ENCODE measurements at regions not wholly inside any gene's neighbourhood (a gene's known extent, or its start where the extent isn't known, plus 50 kb on each side); places are given as distances from the start of the nearest gene placed in this dataset.

- TF ChIP-seq CTCF (IDR thresholded peaks at IDR 0.05; ENCODE audit: borderline replicate concordance, insufficient read depth, low read depth, low read length), result no peak
- H3K4me3 ChIP-seq (ENCODE audit: low read depth, low read length), result no peak overlapping the region
Measured at GRCh38 chr11:10627291-10627690, 58.8 kb upstream of the LYVE1 start.

DNA sequence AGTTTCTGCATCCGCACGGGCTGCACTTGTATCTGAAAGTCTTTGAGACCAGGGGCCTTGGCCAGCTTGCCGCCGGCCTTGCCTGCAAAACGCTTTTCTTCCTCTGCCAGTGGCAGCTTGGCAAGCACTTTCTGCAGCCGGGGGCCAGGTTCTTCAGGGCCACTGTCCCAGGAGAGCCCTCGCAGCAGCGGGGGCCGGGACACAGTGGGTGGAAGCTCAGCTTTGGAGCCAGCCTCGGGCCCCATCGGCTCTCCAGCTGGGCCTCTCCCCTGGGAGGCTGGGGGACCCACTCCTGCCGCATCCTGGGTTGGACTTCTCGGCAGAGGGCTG lies 57.5 kb upstream of the LYVE1 start:
- H3K4me3 ChIP-seq (ENCODE audit: low read depth, low read length), result no peak overlapping the region
- TF ChIP-seq CTCF (IDR thresholded peaks at IDR 0.05; ENCODE audit: borderline replicate concordance, insufficient read depth, low read depth, low read length), result no peak

- no peak for TF ChIP-seq CTCF (IDR thresholded peaks at IDR 0.05; ENCODE audit: borderline replicate concordance, insufficient read depth, low read depth, low read length)
- H3K4me3 ChIP-seq (ENCODE audit: low read depth, low read length), result no peak overlapping the region
Measured at GRCh38 chr11:10625281-10625981, 57.0 kb upstream of the LYVE1 start.

DNA sequence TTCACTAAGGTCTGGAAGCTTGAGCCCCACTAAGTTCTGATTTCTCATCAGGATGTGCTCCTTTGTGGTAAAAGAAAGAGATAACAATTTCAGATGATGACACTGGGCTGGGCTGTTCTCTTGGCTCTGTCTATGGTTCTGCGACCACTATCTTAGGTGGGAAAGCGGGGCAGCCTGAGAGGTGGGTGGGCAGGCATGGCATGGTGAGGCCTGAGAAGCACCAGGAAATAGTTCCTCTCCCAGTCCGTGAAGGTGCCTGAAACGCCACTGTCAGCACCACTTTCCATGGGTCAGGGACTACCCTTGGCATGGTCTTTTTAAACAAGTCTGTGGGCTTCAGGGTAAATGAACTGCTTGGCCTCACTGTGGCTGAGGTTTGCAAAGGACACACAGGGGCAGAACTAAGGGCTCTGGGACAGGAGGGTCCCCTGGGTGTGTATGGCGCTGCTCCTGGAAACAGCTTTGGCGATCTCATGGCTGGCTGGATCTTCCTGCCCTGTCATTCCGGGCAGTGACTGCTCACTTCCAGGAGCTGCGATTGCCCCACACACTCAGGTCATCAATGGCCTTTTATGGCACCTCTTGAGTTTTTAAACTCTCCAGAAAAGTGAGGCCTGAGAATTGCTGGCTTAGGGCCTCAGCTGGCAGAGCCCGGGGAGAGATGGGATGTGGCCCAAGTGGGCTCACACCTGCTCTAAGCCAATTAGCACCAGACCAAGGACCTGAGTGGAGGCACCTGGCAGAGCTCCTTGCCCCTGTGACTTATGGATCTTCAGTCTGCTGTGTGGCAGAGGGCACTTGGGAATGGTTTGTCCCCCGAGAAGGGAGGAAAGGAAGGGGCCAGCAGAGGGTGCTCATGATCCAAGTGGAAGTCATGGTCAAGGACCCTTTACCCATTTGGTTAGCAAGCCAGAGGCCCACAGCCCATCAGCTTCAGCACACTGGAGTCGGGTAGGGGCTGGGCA lies 55.6 kb upstream of the LYVE1 start:
- TF ChIP-seq CTCF (IDR thresholded peaks at IDR 0.05; ENCODE audit: borderline replicate concordance, insufficient read depth, low read depth, low read length), result peak; percentile 58
- H3K4me3 ChIP-seq (ENCODE audit: low read depth, low read length), result no peak overlapping the region

DNA sequence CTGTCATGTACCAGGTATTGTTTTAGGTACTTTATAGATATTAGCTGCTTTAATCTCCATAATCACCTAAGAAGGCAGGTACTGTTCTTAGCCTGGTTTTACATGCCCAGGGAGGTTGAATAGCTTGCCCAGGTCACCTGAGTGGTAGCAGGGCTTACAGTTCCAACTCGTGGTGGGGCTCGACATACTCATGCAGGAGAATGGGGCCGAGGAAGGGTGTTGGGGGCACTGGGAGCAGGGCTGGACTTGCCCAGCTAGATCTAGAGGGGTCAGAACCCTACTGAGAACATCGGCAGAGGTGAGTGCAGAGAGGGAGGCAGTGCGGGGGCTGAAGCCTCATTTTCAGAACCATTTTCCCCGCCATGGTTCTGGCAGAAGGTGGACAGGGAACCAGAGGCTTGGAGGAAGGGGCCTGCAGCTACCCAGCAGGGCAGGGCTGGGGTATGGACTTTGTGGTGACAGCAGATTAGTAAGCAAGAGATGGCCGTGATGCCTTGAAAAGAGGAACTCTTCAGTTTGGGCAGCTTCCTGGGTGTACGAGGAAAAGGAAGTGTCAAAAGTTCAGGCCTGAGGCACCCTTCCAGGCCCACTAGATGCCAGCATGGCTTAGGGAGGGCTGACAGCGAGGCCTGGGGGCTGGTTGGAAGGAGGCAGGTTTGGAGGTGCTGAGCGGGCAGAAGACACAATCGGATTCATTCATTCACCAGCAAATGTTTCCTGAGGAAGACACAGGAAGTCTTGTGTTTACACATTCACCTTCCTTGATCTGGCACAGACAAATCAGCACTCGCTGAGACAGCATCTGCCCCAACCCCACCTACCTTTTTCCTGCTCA lies 54.7 kb upstream of the LYVE1 start:
- no peak overlapping the region for H3K4me3 ChIP-seq (ENCODE audit: low read depth, low read length)
- no peak for TF ChIP-seq CTCF (IDR thresholded peaks at IDR 0.05; ENCODE audit: borderline replicate concordance, insufficient read depth, low read depth, low read length)

GRCh38 chr11:10622108-10622507 lies 53.6 kb upstream of the LYVE1 start:
- no peak overlapping the region for H3K4me3 ChIP-seq (ENCODE audit: low read depth, low read length)
- TF ChIP-seq CTCF (IDR thresholded peaks at IDR 0.05; ENCODE audit: borderline replicate concordance, insufficient read depth, low read depth, low read length), result no peak

Data from GM12875 (cell line).